ENCODE measurements at regions not wholly inside any gene's neighbourhood (a gene's known extent, or its start where the extent isn't known, plus 50 kb on each side); places are given as distances from the start of the nearest gene placed in this dataset.

- TF ChIP-seq CTCF (IDR thresholded peaks at IDR 0.05; ENCODE audit: low read length) (no peak), EZH2 (IDR thresholded peaks at IDR 0.05; ENCODE audit: borderline replicate concordance, low read length) (no peak)
Measured at GRCh38 chr2:136257893-136258292, 139.9 kb upstream of the CXCR4 start.
